ENCODE measurements at regions not wholly inside any gene's neighbourhood (a gene's known extent, or its start where the extent isn't known, plus 50 kb on each side); places are given as distances from the start of the nearest gene placed in this dataset.

- H3K9me3 ChIP-seq = peaks cover 0 to 4% (median 0%) of the 10 kb centered on the region in 3 donors
- no peaks in the 10 kb centered on the region for H3K4me1 ChIP-seq
- no peak for ATAC-seq
- no peak overlapping the region for H3K27ac ChIP-seq
- no peak for TF ChIP-seq POLR2A (IDR thresholded peaks at IDR 0.05)
- TF ChIP-seq, protein P1, sequence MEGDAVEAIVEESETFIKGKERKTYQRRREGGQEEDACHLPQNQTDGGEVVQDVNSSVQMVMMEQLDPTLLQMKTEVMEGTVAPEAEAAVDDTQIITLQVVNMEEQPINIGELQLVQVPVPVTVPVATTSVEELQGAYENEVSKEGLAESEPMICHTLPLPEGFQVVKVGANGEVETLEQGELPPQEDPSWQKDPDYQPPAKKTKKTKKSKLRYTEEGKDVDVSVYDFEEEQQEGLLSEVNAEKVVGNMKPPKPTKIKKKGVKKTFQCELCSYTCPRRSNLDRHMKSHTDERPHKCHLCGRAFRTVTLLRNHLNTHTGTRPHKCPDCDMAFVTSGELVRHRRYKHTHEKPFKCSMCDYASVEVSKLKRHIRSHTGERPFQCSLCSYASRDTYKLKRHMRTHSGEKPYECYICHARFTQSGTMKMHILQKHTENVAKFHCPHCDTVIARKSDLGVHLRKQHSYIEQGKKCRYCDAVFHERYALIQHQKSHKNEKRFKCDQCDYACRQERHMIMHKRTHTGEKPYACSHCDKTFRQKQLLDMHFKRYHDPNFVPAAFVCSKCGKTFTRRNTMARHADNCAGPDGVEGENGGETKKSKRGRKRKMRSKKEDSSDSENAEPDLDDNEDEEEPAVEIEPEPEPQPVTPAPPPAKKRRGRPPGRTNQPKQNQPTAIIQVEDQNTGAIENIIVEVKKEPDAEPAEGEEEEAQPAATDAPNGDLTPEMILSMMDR (IDR thresholded peaks at IDR 0.05) = no peak
- TF ChIP-seq POLR2AphosphoS5 (IDR thresholded peaks at IDR 0.05) = no peak
- TF ChIP-seq EP300 (IDR thresholded peaks at IDR 0.05) = no peak
- H3K27me3 ChIP-seq = no peaks in the 10 kb centered on the region
- no peak overlapping the region for H3K4me3 ChIP-seq
- WGBS, 2 donors (ENCODE audit: low coverage in 1 of 2) = 92 to 96% methylated on average over 4 of the region's 4 CpGs
- H3K36me3 ChIP-seq = no peaks in the 10 kb centered on the region
Measured at GRCh38 chr6:145294942-145295341, 440.4 kb downstream of the EPM2A start.

- Histone ChIP-seq H3K4me3 (no peak overlapping the region), H3K4me1 (no peaks in the 10 kb centered on the region), H3K27ac (no peak overlapping the region), H3K36me3 (no peaks in the 10 kb centered on the region), H3K27me3 (no peaks in the 10 kb centered on the region), H3K9me3 (no peaks in the 10 kb centered on the region)
- no peak for TF ChIP-seq EP300 (IDR thresholded peaks at IDR 0.05)
- TF ChIP-seq, protein P1 (IDR thresholded peaks at IDR 0.05) = no peak
- no peak for TF ChIP-seq POLR2AphosphoS5 (IDR thresholded peaks at IDR 0.05)
- TF ChIP-seq POLR2A (IDR thresholded peaks at IDR 0.05) = no peak
- WGBS, 2 donors (ENCODE audit: low coverage in 1 of 2) = 91 to 95% methylated on average over 2 of the region's 2 CpGs
- no peak for ATAC-seq
Measured at GRCh38 chr6:145295746-145296145, 439.6 kb downstream of the EPM2A start.

DNA sequence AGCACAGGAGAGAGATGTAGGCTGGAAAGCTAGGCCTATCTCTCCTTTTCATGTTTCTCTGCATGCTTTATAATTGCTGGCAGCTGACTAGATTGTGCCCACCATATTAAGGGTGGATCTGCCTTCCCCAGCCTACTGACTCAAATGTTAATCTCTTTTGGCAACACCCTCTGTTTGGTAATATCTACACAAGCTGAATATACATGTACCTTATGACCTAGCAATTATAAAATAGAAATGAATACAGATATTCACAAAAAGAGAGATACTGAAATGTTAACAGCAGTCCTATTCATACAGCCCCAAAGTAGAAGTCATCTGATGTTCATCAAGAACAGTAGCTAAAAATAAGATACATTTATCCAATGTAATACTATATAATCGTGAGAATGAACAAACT, 429.6 kb downstream of the EPM2A start:
- 77 to 79% methylated on average over 1 of the region's 1 CpG for WGBS, 2 donors (ENCODE audit: low coverage in 1 of 2)
- Histone ChIP-seq H3K9me3 (no peaks in the 10 kb centered on the region), H3K4me1 (no peaks in the 10 kb centered on the region), H3K27me3 (no peaks in the 10 kb centered on the region), H3K4me3 (no peak overlapping the region), H3K27ac (no peak overlapping the region), H3K36me3 (no peaks in the 10 kb centered on the region)
- TF ChIP-seq, protein P1 (IDR thresholded peaks at IDR 0.05) = no peak
- no peak for TF ChIP-seq POLR2A (IDR thresholded peaks at IDR 0.05)
- no peak for TF ChIP-seq EP300 (IDR thresholded peaks at IDR 0.05)
- no peak for TF ChIP-seq POLR2AphosphoS5 (IDR thresholded peaks at IDR 0.05)
- no peak for ATAC-seq

GRCh38 chr6:145306489-145306888, 428.8 kb downstream of the EPM2A start:
- Histone ChIP-seq H3K27ac (no peak overlapping the region), H3K27me3 (no peaks in the 10 kb centered on the region), H3K36me3 (no peaks in the 10 kb centered on the region), H3K9me3 (no peaks in the 10 kb centered on the region), H3K4me1 (no peaks in the 10 kb centered on the region), H3K4me3 (no peak overlapping the region)
- TF ChIP-seq POLR2A (IDR thresholded peaks at IDR 0.05) (no peak), EP300 (IDR thresholded peaks at IDR 0.05) (no peak), POLR2AphosphoS5 (IDR thresholded peaks at IDR 0.05) (no peak)
- TF ChIP-seq, protein P1 (IDR thresholded peaks at IDR 0.05) = no peak
- ATAC-seq = no peak
- 77 to 79% methylated on average over 5 of the region's 5 CpGs for WGBS, 2 donors (ENCODE audit: low coverage in 1 of 2)

- Histone ChIP-seq H3K27me3 (no peaks in the 10 kb centered on the region), H3K9me3 (no peaks in the 10 kb centered on the region), H3K27ac (no peak overlapping the region), H3K4me1 (no peaks in the 10 kb centered on the region), H3K36me3 (no peaks in the 10 kb centered on the region), H3K4me3 (no peak overlapping the region)
- no peak for ATAC-seq
- WGBS, 2 donors (ENCODE audit: low coverage in 1 of 2) = 67 to 69% methylated on average over 3 of the region's 3 CpGs
- TF ChIP-seq POLR2A (IDR thresholded peaks at IDR 0.05) = no peak
- TF ChIP-seq, protein P1 (IDR thresholded peaks at IDR 0.05) = no peak
- TF ChIP-seq POLR2AphosphoS5 (IDR thresholded peaks at IDR 0.05) = no peak
- TF ChIP-seq EP300 (IDR thresholded peaks at IDR 0.05) = no peak
Measured at GRCh38 chr6:145309842-145310535, 425.3 kb downstream of the EPM2A start.

All from gastroesophageal sphincter (tissue), 4 donors.